HG02763 (cell line): ENCODE measurements at regions not wholly inside any gene's neighbourhood (a gene's known extent, or its start where the extent isn't known, plus 50 kb on each side); places are given as distances from the start of the nearest gene placed in this dataset.

Experiments
- ATAC-seq: cut with Tn5 transposase; IDR thresholded peaks from one replicate; pipeline ENCODE4 v1.9.1; 2021; ENCODE audit warnings: mild to moderate bottlenecking, moderate library complexity; ENCODE audit not compliant: unreplicated experiment

- ATAC-seq: no peak
Observed at GRCh38 chr7:22589641-22590201, 89.7 kb upstream of the STEAP1B start.

GRCh38 chr7:22588351-22588750 is 88.4 kb upstream of the STEAP1B start:
- ATAC-seq: no peak

GRCh38 chr7:22587322-22587721 is 87.3 kb upstream of the STEAP1B start:
- no peak for ATAC-seq

GRCh38 chr7:22586786-22587140 is 86.8 kb upstream of the STEAP1B start:
- no peak for ATAC-seq

- no peak for ATAC-seq
Observed at GRCh38 chr7:22586101-22586785, 86.3 kb upstream of the STEAP1B start.

GRCh38 chr7:22584179-22584578 is 84.2 kb upstream of the STEAP1B start:
- peak; percentile 60 for ATAC-seq

GRCh38 chr7:22582863-22583622 is 83.1 kb upstream of the STEAP1B start:
- ATAC-seq: no peak

GRCh38 chr7:22581099-22581498 is 81.1 kb upstream of the STEAP1B start:
- ATAC-seq: no peak

GRCh38 chr7:22579961-22580360 is 80.0 kb upstream of the STEAP1B start:
- ATAC-seq: no peak

GRCh38 chr7:22578007-22578733 is 78.2 kb upstream of the STEAP1B start:
- no peak for ATAC-seq

GRCh38 chr7:22577470-22578001 is 77.5 kb upstream of the STEAP1B start:
- ATAC-seq: no peak

- ATAC-seq: no peak
Observed at GRCh38 chr7:22576612-22577469, 76.9 kb upstream of the STEAP1B start.

GRCh38 chr7:22574754-22575520 is 74.9 kb upstream of the STEAP1B start:
- no peak for ATAC-seq

- ATAC-seq: no peak
Observed at GRCh38 chr7:22572937-22573336, 72.9 kb upstream of the STEAP1B start.

- no peak for ATAC-seq
Observed at GRCh38 chr7:22572292-22572691, 72.3 kb upstream of the STEAP1B start.

GRCh38 chr7:22571766-22572165 is 71.8 kb upstream of the STEAP1B start:
- ATAC-seq: no peak

GRCh38 chr7:22569586-22570321 is 69.8 kb upstream of the STEAP1B start:
- ATAC-seq: no peak

- ATAC-seq: no peak
Observed at GRCh38 chr7:22566592-22566991, 66.6 kb upstream of the STEAP1B start.

GRCh38 chr7:22566176-22566575 is 66.2 kb upstream of the STEAP1B start:
- no peak for ATAC-seq
